Heart left ventricle (tissue), 16 donors: ENCODE measurements at regions not wholly inside any gene's neighbourhood (a gene's known extent, or its start where the extent isn't known, plus 50 kb on each side); places are given as distances from the start of the nearest gene placed in this dataset.

Source experiments
- ATAC-seq, 4 donors: fragments of 200-7000 bp; cut with Tn5 transposase; one replicate each; pipeline ENCODE4 v1.9.1; 2020 to 2022; ENCODE audit warnings: moderate library complexity in 4 of 4, mild to moderate bottlenecking in 3 of 4, moderate number of reproducible peaks in 1 of 4
- DNase-seq, 5 donors: peaks; one replicate each; pipeline ENCODE4 v3.0.0-alpha.2; 2020
- H3K27ac ChIP-seq, 12 donors: fragments of 200-600 bp; sonication (generic) in 4 of 12; one replicate each; pipeline versions ENCODE4 v1.5.0 to v1.8.0; 2016 to 2022; ENCODE audit warnings: mild to moderate bottlenecking in 2 of 12
- H3K27me3 ChIP-seq, 9 donors: fragments of 200-600 bp; sonication (generic) in 2 of 9; one replicate each; pipeline versions ENCODE4 v1.5.1 to v1.8.0; 2016 to 2022; ENCODE audit warnings: mild to moderate bottlenecking in 3 of 9
- H3K36me3 ChIP-seq, 9 donors: fragments of 200-600 bp; sonication (generic) in 2 of 9; one replicate each; pipeline versions ENCODE4 v1.5.0 to v1.8.0; 2018 to 2022; ENCODE audit warnings: mild to moderate bottlenecking in 2 of 9
- H3K4me1 ChIP-seq, 12 donors: fragments of 200-600 bp; sonication (generic) in 4 of 12; one replicate each; pipeline versions ENCODE4 v1.5.0 to v1.8.0; 2016 to 2022; ENCODE audit warnings: mild to moderate bottlenecking in 3 of 12
- H3K4me3 ChIP-seq, 12 donors: fragments of 200-600 bp; sonication (generic) in 4 of 12; one replicate each; pipeline versions ENCODE4 v1.5.0 to v1.8.0; 2017 to 2022; ENCODE audit warnings: mild to moderate bottlenecking in 9 of 12, moderate library complexity in 4 of 12
- H3K9me3 ChIP-seq, 12 donors: fragments of 200-600 bp; sonication (generic) in 4 of 12; one replicate each; pipeline versions ENCODE4 v1.5.0 to v1.8.0; 2016 to 2022; ENCODE audit warnings: mild to moderate bottlenecking in 1 of 12
- POLR2A ChIP-seq, 2 donors: fragments of 450-650 bp; IDR thresholded peaks; one replicate each; pipeline ENCODE4 v1.6.1; 2017; ENCODE audit warnings: antibody characterized with exemption in 2 of 2, mild to moderate bottlenecking in 2 of 2, moderate library complexity in 2 of 2
- WGBS, 4 donors: extraction: QIAGEN DNeasy Blood & Tissue Kit in 2 of 4; methylation state at CpG; one replicate each; pipeline versions ENCODE4 v1.1.5 to v1.1.7; 2013 to 2018; 5-methylcytosine and 5-hydroxymethylcytosine counted together
- intact Hi-C, 10 donors: fragments of 100-400 bp; cut with DNase I; formaldehyde crosslinking; loops; one replicate each; pipeline versions ENCODE4 v1.11.1 to v1.14.2; 2022
- TF ChIP-seq, protein P1 (sequence below), 12 donors: fragments of 200-600 bp; sonication (generic) in 4 of 12; IDR thresholded peaks; one replicate each; pipeline versions ENCODE4 v1.5.0 to v1.8.0; 2018 to 2022; ENCODE audit warnings: antibody characterized with exemption in 12 of 12, mild to moderate bottlenecking in 5 of 12
- donor health status: ischemic (EF 13 %, LVEDD 7.1; RV severe dilation, severe dysfunction).
- donor health status: healthy with polysubstance abuse.
- donor health status: DM: no; HTN: yes; CAD: no.
- donor health status: DM: no; HTN: no; CAD: no.
- donor health status: ischemic (EF 25% LVEDD 6.9; RV normal size, moderate dysfunction).
- donor health status: ischemic (EF 25% LVEDD 5.7; RV mildly dilated, moderate dysfunction).
- donor health status: healthy.
- donor health status: DM: yes; HTN: yes; CAD: no.
- donor health status: ischemic (EF 35%, LVEDD 5.7; RV mildly dilated, moderate dysfunction).
- donor health status: nonischemic (EF 11% LVEDD 7.7; RV severe dilation, severe dysfunction).
- donor health status: DM: yes; HTN: yes; CAD: no.
- donor health status: PGD.
- donor health status: ischemic (EF 29% LVEDD 5.4; RV normal size, mild dysfunction).
- donor health status: nonischemic (EF 23%, LVEDD 6.1; RV moderate dilation, normal function).

DNA sequence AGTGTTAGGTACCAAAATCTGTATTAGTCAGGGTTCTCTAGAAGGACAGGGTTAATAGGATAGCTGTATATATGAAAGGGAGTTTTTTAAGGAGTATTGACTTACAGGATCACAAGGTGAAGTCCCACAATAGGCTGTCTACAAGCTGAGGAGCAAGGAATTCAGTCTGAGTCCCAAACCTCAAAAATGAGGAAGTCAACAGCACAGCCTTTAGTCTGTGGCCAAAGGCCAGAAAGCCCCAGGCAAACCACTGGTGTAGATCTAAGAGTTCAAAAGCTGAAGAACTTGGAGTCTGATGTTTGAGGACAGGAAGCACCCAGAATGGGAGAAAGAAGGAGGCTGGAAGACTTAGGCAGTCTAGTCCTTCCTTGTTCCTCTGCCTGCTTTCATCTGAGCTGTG lies 487.5 kb upstream of the CHRM3 start:
- TF ChIP-seq, protein P1, sequence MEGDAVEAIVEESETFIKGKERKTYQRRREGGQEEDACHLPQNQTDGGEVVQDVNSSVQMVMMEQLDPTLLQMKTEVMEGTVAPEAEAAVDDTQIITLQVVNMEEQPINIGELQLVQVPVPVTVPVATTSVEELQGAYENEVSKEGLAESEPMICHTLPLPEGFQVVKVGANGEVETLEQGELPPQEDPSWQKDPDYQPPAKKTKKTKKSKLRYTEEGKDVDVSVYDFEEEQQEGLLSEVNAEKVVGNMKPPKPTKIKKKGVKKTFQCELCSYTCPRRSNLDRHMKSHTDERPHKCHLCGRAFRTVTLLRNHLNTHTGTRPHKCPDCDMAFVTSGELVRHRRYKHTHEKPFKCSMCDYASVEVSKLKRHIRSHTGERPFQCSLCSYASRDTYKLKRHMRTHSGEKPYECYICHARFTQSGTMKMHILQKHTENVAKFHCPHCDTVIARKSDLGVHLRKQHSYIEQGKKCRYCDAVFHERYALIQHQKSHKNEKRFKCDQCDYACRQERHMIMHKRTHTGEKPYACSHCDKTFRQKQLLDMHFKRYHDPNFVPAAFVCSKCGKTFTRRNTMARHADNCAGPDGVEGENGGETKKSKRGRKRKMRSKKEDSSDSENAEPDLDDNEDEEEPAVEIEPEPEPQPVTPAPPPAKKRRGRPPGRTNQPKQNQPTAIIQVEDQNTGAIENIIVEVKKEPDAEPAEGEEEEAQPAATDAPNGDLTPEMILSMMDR (IDR thresholded peaks at IDR 0.05): no peak
- ATAC-seq (no peak), DNase-seq (no peak)
- no peaks in the 10 kb centered on the region for H3K4me1 ChIP-seq
- H3K4me3 ChIP-seq: no peak overlapping the region
- no peaks in the 10 kb centered on the region for H3K27me3 ChIP-seq
- peaks cover 0 to 5% (median 0%) of the 10 kb centered on the region in 12 donors for H3K9me3 ChIP-seq
- intact Hi-C loops: no loop called here
- H3K36me3 ChIP-seq: no peaks in the 10 kb centered on the region
- no peak overlapping the region for H3K27ac ChIP-seq

DNA sequence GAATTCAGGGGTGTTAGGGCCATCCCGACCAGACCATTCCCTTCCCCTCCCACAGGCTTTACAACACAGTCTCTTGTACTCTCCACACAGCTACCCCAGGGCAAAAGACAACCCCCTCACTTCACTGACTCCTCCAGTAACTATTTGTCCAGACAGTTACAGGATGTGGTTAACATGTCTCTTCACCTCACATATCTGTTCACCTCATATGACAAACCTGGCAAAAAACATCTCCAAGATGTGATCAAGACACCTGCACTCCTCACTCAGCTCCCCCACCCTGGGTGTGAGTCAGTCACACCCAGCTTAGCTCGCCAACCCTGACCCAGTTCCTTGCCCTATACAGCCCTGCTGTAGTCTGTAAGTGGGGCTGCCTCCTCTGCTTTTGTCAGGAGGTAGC lies 490.5 kb upstream of the CHRM3 start:
- DNase-seq (no peak), ATAC-seq (no peak)
- H3K9me3 ChIP-seq: no peaks in the 10 kb centered on the region
- WGBS, 4 donors: 47 to 67% (median 54%) methylated on average over 2 of the region's 2 CpGs
- H3K36me3 ChIP-seq: no peaks in the 10 kb centered on the region
- H3K27me3 ChIP-seq: no peaks in the 10 kb centered on the region
- no peaks in the 10 kb centered on the region for H3K4me1 ChIP-seq
- no peak overlapping the region for H3K4me3 ChIP-seq
- intact Hi-C loops: no loop called here
- TF ChIP-seq, protein P1 (IDR thresholded peaks at IDR 0.05): no peak
- TF ChIP-seq POLR2A (IDR thresholded peaks at IDR 0.05): no peak
- H3K27ac ChIP-seq: no peak overlapping the region

DNA sequence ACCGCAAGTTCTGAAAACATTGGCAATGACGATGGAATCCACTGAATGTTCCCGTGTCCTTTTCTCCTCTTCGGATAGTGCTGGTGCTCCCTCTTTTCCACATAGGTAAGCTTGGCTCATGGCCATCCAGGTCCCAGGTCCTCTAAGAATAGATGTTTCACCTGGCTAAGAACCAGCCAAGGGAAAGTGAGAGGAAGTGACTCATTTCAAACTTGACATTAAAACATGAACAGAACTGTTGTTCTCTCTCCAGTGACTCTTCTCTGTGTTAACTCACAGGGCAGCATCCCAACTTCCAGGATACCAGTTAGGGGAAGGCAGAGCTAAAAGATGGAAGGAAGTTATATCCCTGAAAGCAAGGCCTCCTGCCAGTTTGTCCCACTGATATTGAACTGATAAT lies 493.8 kb upstream of the CHRM3 start:
- no peak overlapping the region for H3K27ac ChIP-seq
- DNase-seq (no peak), ATAC-seq (no peak)
- H3K9me3 ChIP-seq: no peaks in the 10 kb centered on the region
- H3K4me1 ChIP-seq: no peaks in the 10 kb centered on the region
- WGBS, 4 donors: 63 to 80% (median 70%) methylated on average over 4 of the region's 4 CpGs
- intact Hi-C loops: no loop called here
- H3K4me3 ChIP-seq: no peak overlapping the region
- H3K36me3 ChIP-seq: no peaks in the 10 kb centered on the region
- no peaks in the 10 kb centered on the region for H3K27me3 ChIP-seq
- TF ChIP-seq POLR2A (IDR thresholded peaks at IDR 0.05): no peak
- TF ChIP-seq, protein P1 (IDR thresholded peaks at IDR 0.05): no peak

DNA sequence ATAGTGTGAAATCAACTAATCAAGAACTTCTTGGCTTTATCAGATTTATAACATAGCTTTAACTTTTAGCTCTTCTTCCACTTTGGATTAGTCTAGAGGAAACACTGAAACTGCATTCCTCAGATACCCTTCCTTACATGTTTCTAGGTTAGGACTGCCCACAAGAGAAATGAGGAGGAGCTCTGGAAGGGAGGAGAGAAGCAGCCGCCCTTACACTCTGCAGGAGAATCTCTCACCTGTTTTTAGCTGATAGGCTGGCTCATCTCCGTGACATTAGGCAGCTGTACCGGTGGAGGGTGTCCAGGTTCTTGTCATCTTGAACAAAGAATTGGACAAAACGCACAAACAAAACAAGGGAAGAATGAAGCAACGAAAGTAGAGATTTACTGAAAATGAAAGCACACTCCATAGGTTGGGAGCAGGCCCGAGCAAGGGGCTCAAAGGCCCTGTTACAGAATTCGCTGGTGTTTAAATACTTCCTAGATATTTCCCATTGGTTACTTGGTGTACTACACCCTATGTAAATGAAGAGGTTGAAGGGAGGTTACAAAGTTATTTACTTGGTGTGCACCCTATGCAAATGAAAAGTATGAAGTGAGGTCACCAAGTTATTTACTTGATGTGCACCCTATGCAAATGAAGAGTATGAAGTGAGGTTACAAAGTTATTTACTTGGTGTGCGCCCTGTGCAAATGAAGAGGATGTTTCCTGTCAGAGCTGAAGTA lies 524.9 kb upstream of the CHRM3 start:
- DNase-seq (no peak), ATAC-seq (no peak)
- no peaks in the 10 kb centered on the region for H3K27me3 ChIP-seq
- no peak for TF ChIP-seq POLR2A (IDR thresholded peaks at IDR 0.05)
- TF ChIP-seq, protein P1 (IDR thresholded peaks at IDR 0.05): no peak
- no peaks in the 10 kb centered on the region for H3K9me3 ChIP-seq
- no peak overlapping the region for H3K4me3 ChIP-seq
- intact Hi-C loops: no loop called here
- WGBS, 4 donors: 62 to 76% (median 73%) methylated on average over 8 of the region's 8 CpGs
- no peak overlapping the region for H3K27ac ChIP-seq
- no peaks in the 10 kb centered on the region for H3K36me3 ChIP-seq
- H3K4me1 ChIP-seq: no peaks in the 10 kb centered on the region
